Thymus (tissue), 11 donors: ENCODE measurements at regions not wholly inside any gene's neighbourhood (a gene's known extent, or its start where the extent isn't known, plus 50 kb on each side); places are given as distances from the start of the nearest gene placed in this dataset.

Source experiments
- DNase-seq, 9 donors: peaks; one replicate each; pipeline ENCODE4 v3.0.0-alpha.2; 2013; ENCODE audit warnings: low spot score in 9 of 9, low read depth in 6 of 9, missing footprints in 1 of 9
- H3K27ac ChIP-seq, 2 donors: one replicate each; pipeline ENCODE4 v1.5.1; 2013; ENCODE audit warnings: control low read depth in 1 of 2, low read depth in 1 of 2, low read length in 1 of 2, mild to moderate bottlenecking in 1 of 2, moderate library complexity in 1 of 2
- H3K27me3 ChIP-seq, 2 donors: one replicate each; pipeline ENCODE4 v1.5.1; 2013; ENCODE audit warnings: low read length in 1 of 2; ENCODE audit not compliant: control insufficient read depth in 2 of 2, insufficient read depth in 1 of 2
- H3K36me3 ChIP-seq, 2 donors: one replicate each; pipeline ENCODE4 v1.5.1; 2013; ENCODE audit warnings: low read length in 1 of 2, mild to moderate bottlenecking in 1 of 2, moderate library complexity in 1 of 2; ENCODE audit not compliant: control insufficient read depth in 2 of 2, insufficient read depth in 2 of 2
- H3K4me1 ChIP-seq, 2 donors: one replicate each; pipeline ENCODE4 v1.5.1; 2013; ENCODE audit warnings: low read length in 2 of 2; ENCODE audit not compliant: control insufficient read depth in 2 of 2, insufficient read depth in 2 of 2
- H3K4me3 ChIP-seq, 2 donors: one replicate each; pipeline ENCODE4 v1.5.1; 2013; ENCODE audit warnings: low read length in 2 of 2, control low read depth in 1 of 2, mild to moderate bottlenecking in 1 of 2
- H3K9me3 ChIP-seq, 2 donors: one replicate each; pipeline ENCODE4 v1.5.1; 2013; ENCODE audit warnings: low read length in 1 of 2, mild to moderate bottlenecking in 1 of 2; ENCODE audit not compliant: control insufficient read depth in 2 of 2, insufficient read depth in 1 of 2
- WGBS: extraction: QIAGEN DNeasy Blood & Tissue Kit; methylation state at CpG from one replicate; pipeline ENCODE4 v1.1.7; 2013; 5-methylcytosine and 5-hydroxymethylcytosine counted together
- donor health status: healthy.

DNA sequence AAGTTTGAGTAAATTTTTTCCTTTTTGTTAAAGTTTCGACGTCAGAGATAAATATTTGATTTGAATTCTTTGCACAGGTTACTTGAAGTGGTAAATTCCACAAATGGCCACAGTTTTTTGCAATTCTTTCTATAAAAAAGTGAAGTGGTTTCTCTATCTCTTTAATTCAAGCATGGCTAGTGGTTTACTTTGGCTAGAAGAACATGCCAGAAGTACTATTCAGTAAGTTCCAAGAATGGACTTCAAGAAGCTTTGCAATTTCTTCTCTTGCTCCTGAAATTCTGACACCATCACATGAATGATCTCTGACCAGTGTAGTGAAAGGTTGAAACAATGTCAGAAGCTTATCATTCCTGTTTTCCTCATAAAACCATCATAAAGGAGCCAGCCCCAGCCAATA, 55.7 kb upstream of the RNPC3 start:
- no peak for DNase-seq
- Histone ChIP-seq H3K4me3 (no peak overlapping the region), H3K27ac (no peak overlapping the region), H3K4me1 (no peaks in the 10 kb centered on the region), H3K36me3 (no peaks in the 10 kb centered on the region), H3K27me3 (no peaks in the 10 kb centered on the region), H3K9me3 (no peaks in the 10 kb centered on the region)
- WGBS, result 94% methylated on average over 2 of the region's 2 CpGs

DNA sequence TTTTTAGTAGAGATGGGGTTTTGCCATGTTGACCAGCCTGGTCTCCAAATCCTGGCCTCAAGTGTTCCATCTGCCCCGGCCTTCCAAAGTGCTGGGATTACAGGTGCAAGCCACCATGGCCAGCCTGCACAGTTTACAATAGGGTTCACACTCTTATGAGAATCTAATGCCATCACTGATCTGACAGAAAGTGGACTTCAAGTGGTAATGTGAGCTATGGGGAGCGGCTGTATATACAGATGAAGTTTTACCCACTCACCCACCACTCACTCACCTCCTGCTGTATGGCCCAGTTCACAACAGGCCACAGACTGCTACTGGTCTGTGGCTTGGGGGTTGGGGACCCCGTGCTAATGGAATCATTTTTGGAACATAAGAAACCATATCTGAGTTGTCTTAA, 58.4 kb upstream of the RNPC3 start:
- Histone ChIP-seq H3K27me3 (no peaks in the 10 kb centered on the region), H3K36me3 (no peaks in the 10 kb centered on the region), H3K4me3 (no peak overlapping the region), H3K4me1 (no peaks in the 10 kb centered on the region), H3K27ac (no peak overlapping the region), H3K9me3 (no peaks in the 10 kb centered on the region)
- WGBS, result 82% methylated on average over 3 of the region's 3 CpGs
- DNase-seq, result no peak

DNA sequence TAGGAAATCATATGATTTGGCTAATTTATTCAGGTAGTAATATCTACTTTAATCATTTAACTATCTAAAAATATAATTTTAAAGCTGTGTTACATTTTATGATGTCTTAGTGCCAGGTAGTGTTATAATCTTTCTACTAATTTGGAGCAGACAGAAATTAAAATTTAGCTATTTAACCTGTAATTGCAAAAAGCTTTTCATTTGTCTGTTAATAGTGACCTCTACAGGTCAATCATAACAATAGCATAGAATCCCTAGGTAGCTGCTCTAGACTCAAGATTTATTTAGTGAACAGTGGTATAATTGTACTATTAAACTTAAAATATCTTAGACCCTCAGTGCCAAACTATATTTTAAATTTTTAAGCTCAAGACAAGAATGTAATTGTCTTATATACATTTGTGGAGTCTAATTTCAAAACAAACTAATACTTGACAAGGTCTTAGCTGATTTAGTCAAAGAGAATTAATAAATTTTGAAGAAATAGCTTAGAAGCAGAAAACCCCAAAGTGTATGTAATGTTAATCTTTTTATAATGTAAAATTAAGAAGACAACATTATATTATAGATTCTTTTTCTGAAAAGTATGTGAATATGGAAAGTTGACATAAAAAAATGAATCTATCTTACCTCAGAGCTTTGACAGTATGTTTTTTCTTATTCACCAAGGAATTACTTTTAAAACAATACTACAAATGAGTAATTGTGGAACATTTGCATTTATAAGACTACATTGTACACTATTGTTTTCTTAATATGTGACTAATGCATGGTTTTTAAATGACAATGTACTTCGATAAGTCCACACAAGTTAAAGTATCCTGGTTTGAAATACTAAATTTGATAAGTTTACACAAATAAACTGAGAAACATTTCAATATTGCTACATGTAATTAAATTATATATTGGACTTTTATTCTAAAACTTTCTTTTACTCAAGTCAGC, 64.1 kb upstream of the RNPC3 start:
- H3K9me3 ChIP-seq, result no peaks in the 10 kb centered on the region
- no peak overlapping the region for H3K4me3 ChIP-seq
- WGBS, result 96% methylated on average over 1 of the region's 1 CpG
- no peaks in the 10 kb centered on the region for H3K27me3 ChIP-seq
- no peaks in the 10 kb centered on the region for H3K4me1 ChIP-seq
- DNase-seq, result peak in 1 of 9 donors; percentile 1
- no peak overlapping the region for H3K27ac ChIP-seq
- no peaks in the 10 kb centered on the region for H3K36me3 ChIP-seq

DNA sequence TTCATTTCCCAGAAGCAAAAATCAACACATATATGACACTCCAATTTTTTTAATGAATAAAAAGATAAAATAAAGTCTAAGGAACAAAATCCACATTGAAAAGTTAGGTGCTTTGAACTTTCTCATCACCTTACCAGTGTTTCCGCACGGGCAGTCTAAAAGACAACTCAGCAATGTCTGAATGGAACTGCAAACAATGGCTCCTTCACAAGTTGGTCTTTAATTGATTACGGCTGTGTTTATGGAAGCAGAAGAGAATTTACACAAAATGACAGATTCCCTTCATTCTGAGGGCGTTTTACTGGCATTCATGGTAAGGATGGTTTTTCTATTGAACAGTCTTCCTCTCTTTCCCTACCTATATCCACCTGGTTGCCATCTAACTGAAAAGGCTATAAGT, 65.0 kb upstream of the RNPC3 start:
- DNase-seq, result no peak
- no peak overlapping the region for H3K4me3 ChIP-seq
- 91% methylated on average over 4 of the region's 4 CpGs for WGBS
- H3K27me3 ChIP-seq, result no peaks in the 10 kb centered on the region
- H3K4me1 ChIP-seq, result no peaks in the 10 kb centered on the region
- no peaks in the 10 kb centered on the region for H3K36me3 ChIP-seq
- no peak overlapping the region for H3K27ac ChIP-seq
- H3K9me3 ChIP-seq, result no peaks in the 10 kb centered on the region

DNA sequence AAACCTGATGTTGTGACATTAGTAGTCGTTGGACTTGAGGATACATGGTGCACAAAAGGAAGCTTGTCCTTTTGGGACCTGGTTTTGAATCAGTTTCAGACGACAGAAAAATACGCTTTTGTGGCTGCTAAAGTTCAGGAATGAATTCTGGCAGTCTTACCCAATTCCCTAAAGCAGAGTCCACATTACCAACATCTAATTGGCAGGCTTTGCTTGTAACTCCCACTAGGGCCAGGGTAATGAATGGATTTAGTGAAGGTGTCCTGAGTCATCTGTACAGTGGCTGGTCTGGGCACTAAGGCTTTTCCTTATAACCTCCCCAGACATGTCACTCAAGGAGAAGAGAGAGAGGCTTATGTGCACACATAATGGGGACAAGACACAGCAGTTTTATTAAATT, 66.2 kb upstream of the RNPC3 start:
- Histone ChIP-seq H3K36me3 (no peaks in the 10 kb centered on the region), H3K4me3 (no peak overlapping the region), H3K4me1 (no peaks in the 10 kb centered on the region), H3K9me3 (no peaks in the 10 kb centered on the region), H3K27me3 (no peaks in the 10 kb centered on the region), H3K27ac (no peak overlapping the region)
- DNase-seq, result no peak
- WGBS, result 65% methylated on average over 3 of the region's 3 CpGs

DNA sequence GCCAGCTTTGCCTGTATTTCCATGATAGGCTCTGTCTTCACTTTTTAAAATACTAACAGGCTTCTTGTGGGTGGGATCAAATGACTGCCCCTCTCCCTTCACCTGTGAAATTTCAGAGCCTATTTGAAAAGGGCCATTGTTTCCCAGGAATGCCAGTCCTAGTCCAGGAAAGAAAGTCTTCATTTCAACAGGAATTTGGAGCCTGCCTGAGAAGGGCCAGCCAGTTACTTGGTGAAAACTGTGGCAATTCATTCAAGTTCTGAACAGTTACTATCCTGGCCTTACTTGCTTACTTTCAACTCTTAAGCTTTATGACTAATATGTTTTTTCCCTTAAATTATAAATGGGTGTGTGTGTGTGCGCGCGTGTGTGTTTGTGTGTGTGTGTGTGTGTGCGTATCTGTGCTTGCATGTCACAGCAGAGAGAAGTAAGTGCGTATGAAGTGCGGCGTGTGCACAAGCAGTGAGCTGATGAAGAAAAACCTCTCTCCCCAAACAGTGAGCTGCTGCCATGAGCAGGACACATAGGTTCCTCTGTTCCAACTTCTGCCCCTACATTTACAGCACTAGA, 67.5 kb upstream of the RNPC3 start:
- WGBS, result 95% methylated on average over 7 of the region's 7 CpGs
- DNase-seq, result no peak
- no peak overlapping the region for H3K27ac ChIP-seq
- no peaks in the 10 kb centered on the region for H3K9me3 ChIP-seq
- no peak overlapping the region for H3K4me3 ChIP-seq
- H3K27me3 ChIP-seq, result no peaks in the 10 kb centered on the region
- no peaks in the 10 kb centered on the region for H3K4me1 ChIP-seq
- no peaks in the 10 kb centered on the region for H3K36me3 ChIP-seq

DNA sequence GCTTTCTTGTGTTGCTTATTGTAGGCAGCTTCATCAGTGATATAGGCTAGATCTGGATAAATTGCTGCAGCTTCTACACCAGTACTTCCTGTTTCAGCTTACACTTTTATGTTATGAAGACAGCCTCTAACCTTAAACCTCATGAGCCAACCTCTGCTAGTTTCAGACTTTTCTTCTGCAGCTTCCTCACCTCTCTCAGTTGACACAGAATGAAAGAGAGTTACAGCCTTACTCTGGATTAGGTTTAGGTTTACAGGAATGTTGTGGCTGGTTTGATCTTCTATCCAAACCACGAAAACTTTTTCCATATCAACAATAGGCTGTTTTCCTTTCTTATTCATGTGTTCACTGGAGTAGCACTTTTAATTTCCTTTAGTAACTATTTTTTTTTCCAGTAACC, 76.9 kb upstream of the RNPC3 start:
- H3K9me3 ChIP-seq, result no peaks in the 10 kb centered on the region
- H3K27me3 ChIP-seq, result no peaks in the 10 kb centered on the region
- DNase-seq, result no peak
- no peak overlapping the region for H3K27ac ChIP-seq
- H3K36me3 ChIP-seq, result no peaks in the 10 kb centered on the region
- no peaks in the 10 kb centered on the region for H3K4me1 ChIP-seq
- H3K4me3 ChIP-seq, result no peak overlapping the region
- 87% methylated on average over 1 of the region's 1 CpG for WGBS

DNA sequence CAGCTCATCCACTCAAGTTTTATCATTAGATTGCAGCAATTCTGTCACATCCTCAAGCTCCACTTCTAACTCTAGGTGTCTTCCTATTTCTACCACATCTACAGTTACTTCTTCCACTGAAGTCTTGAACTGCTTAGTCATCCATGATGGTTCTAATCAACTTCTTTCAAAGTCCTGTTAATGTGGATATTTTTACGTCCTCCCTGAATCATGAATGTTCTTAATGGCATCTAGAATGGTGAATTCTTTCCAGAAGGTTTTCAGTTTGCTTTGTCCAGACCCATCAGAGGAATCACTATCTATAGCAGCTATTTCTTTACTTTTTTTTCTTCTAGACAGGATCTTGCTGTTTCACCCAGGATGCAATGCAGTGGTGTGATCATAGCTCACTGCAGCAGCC, 78.0 kb upstream of the RNPC3 start:
- WGBS, result 95% methylated on average over 1 of the region's 1 CpG

DNA sequence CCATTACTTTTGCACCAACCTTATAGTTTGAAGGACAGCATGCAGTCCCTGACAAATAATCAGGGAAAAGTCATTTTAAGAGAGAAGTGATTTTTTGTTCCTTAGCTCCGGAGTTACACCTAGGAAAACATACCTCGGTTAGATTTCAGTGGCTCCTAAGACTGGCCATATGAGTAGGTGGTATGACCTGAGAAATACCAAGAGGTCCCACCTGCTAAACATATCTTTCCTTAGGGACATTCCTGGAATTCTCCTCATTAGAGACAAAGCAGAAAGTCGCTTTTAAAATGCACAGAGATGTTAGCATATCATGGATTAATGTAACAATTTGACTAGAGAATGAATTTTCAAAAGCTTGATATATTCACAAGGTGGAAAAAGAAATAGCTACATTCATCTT, 84.2 kb upstream of the RNPC3 start:
- no peak overlapping the region for H3K4me3 ChIP-seq
- no peaks in the 10 kb centered on the region for H3K27me3 ChIP-seq
- no peak overlapping the region for H3K27ac ChIP-seq
- WGBS, result 76% methylated on average over 3 of the region's 3 CpGs
- no peaks in the 10 kb centered on the region for H3K4me1 ChIP-seq
- no peaks in the 10 kb centered on the region for H3K9me3 ChIP-seq
- no peak for DNase-seq
- H3K36me3 ChIP-seq, result no peaks in the 10 kb centered on the region

More for the DNA sequence above, 78.0 kb upstream of the RNPC3 start:
- H3K4me3 ChIP-seq, result no peak overlapping the region
- H3K36me3 ChIP-seq, result no peaks in the 10 kb centered on the region
- H3K4me1 ChIP-seq, result no peaks in the 10 kb centered on the region
- no peak for DNase-seq
- H3K27me3 ChIP-seq, result no peaks in the 10 kb centered on the region
- H3K27ac ChIP-seq, result no peak overlapping the region
- no peaks in the 10 kb centered on the region for H3K9me3 ChIP-seq
